ENCODE measurements at regions not wholly inside any gene's neighbourhood (a gene's known extent, or its start where the extent isn't known, plus 50 kb on each side); places are given as distances from the start of the nearest gene placed in this dataset.

DNA sequence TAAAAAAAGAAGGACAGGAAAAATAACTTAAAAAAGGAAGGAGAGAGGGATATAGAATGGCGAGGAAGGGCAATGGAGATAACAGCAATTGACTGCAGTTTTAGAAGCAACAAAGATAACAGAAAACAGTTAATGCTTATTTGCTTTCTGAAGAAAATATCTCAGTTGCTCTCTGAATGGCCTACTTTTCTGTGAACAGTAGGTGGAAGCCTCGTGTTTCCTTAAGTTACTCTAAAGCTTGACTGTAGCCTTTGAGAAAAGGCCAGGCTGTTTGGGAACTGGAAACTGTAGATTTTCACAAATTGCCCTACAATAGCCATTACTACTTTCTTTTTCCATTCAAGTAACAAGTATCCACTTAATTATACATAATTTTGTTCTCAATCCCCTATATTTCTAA, 404.5 kb downstream of the YTHDC2 start:
- no peak for DNase-seq

DNA sequence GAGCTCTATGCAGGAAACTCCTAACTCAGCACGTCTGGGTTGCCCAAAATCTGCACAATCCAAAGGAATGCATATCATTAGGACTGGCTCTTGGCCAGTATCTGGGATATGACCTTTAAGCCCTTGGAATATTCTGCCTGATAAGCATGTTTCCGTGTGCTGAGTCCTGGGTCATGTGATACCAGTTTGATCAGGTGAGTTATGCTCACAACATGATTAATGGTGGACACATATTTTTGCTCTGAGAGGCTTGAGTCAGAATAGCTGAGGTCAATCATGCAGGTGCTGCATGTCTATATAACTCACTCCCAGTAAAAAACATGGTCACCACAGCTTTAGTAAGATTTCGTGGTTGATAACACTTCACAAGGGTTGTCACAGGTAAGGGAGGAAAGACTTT, 408.8 kb downstream of the YTHDC2 start:
- DNase-seq, result no peak

DNA sequence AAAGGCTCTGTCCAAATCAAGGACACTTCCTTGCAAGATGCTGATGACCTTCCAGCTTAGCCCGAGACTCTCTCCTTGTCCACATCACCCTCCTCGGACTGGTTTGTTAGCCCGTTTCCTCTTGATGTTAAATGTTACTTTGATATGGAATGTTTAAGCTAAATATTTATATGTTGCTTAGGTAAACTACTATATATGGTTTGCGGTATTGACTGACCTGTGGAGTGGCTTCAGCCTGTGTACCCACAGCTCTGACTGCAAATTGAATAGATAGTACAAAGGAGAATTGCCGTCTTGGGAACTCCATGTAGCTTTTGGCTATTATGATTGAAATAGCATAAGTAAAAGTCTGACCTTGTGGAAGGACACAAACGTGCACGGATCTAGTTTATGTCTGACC, 422.0 kb downstream of the YTHDC2 start:
- no peak for DNase-seq

DNA sequence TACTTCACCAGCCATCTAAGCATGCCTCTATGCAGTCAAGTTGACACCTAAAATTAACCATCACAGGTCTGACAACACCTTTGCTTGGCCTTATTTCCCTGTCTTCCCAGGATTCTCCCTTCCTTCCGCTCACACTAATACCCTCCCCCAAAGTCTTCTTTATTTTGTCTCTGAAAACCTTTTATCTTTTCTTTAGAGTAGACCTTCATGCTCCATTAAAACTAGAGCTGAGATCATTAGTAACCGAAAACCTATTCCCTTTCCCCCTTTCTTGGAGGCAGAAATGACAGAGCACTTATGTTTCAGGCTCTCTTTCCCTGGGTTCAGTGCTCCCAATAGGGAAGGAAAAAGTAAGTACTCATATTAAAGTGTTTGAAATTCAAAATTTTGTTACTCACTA, 423.8 kb downstream of the YTHDC2 start:
- no peak for DNase-seq

DNA sequence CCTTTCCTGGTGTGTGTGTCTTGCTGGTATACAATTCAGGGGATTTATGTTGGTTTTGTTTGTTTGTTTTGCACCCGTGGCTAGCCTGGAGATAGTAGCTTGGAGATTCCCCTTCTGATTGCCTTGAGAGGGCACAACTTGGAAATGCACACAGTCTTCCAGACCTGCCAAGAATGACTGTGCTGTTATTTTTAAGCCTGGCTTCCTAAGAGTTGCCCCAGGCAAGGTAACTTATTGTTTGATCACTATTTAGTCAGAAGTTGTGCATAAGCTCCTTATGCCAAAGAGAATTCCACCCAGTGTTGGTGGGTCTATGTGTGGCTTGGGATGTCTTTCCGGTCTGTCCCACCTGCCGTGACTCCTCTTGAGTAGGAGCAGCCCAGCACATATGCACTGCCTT, 421.9 kb upstream of the KCNN2 start:
- DNase-seq, result no peak

DNA sequence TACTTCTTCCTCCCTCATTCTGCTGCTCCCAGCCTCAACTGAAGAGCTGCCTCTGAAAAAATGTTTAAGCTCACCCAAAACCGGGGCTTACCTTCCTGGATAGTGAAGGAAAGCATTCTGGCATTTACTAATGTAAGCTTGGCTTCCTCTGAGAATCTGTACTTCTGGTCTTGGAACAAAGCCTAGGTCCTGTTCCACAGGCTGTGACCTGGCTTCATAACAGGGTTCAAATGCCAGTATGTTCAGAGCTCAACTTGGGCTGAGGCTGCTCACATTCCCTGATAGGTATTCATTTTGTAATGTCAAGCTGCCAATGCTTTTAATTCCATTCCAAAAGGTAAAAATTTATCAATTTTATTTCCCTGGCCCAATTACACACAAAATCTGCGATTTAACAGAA, 411.7 kb upstream of the KCNN2 start:
- DNase-seq, result no peak

DNA sequence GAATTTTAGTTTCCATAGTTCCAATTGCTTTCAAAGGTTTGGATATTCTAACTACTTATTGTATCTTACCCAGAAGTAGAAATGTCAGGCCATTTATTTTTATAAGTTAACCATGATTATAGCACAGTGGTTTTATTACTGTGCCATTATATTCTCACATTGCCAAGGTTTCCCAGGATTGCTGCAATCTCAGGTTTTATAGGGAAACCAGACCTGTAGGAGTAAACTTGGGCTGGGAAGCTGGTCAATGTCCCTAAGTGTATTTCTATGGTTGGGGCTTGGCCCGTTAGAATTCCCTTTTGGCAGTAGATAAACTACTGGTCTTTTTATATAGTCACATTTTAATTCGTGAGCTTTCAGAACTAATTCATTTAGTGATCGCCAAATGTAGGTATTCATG, 396.6 kb upstream of the KCNN2 start:
- DNase-seq, result no peak

DNA sequence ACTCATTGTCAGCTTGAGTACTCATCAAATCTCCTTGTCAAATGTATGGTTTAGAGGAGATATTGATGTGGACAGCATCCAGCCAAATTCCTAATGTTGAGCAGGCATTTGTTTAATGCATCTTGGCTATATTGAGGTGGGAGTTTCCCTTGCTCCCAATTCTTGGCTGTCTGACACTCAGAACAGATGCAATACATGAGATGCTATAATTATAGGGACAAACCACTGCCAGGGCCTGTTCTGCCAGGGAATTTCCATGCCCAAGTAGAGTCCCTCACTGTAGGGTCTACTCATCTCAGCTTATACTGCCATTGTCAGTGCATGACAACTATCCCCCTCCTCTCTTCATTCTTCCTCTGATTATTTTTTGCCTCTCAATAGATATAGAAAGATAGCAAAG, 392.0 kb upstream of the KCNN2 start:
- no peak for DNase-seq

DNA sequence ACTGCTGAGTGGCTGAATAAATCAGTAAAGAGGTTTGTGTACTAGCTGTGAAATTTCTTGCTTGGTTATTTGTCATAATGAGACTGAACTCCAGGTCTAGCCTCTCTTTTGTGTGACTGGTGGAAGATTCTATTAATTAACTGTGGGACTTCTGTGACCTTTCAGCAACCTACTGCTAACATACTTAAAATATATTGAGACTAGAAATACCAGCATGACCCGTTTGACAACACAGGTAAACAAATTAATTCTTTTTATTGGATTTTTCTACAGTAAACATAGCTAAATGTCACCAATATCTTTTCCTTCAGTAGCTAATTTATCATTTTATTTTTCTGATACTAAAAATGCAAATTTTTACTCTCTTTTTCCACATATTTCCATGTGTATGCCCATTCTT, 390.4 kb upstream of the KCNN2 start:
- DNase-seq, result no peak

DNA sequence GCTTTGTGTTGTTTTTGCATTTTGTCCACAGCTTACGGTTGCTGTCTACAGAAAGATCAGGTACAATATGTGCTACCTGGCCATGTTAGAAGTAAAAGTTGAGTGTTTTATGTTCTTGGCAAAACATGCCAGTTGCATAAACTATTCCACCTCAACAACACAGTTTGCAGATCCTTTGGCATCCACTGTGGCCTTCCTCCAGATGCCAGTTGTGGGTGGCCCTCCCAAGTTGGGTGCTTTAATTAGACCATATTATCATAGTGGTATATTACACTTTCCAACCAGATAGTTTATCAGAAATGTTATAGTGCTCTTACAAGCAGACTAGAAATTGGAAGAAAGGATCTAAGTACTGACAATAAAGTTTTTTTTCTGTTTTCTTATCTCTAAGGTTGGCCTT, 386.9 kb upstream of the KCNN2 start:
- no peak for DNase-seq

DNA sequence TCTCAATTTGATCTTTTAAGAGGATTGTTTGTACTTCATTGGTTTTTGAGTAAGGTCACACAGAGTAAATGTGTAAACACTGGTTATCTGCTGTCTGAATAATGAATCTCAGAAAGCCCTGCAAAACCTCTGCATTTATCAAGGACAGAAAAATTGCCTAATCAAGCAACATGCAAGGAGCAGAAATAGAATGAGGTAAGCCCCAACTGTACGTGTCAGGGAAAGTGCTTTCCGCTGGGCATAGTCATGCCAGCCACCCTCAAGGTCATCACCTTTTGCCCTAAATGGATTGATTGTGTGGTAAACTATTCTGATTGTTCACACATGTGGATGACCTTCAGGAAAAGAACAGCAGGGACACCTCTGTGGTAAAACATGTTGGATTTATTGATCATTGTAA, 376.9 kb upstream of the KCNN2 start:
- DNase-seq, result no peak

DNA sequence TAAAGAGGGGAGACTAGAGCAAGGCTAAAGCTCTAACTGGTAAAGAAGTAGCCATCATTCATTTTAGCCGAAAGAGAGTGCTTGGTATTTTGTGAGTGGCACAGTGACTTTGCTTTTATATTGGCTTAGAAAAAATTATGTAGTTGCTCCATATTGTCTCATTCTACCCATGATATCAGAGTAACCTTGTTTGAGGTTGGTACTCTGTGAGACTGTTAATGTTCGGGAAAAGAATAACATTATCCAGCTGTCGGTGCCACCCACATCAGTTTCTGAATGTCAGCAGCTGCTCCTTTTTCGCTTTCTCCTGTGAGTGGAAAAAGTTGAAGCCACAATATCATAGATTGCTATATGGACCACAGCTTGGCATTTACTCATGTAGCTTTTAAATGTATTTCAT, 376.4 kb upstream of the KCNN2 start:
- no peak for DNase-seq

DNA sequence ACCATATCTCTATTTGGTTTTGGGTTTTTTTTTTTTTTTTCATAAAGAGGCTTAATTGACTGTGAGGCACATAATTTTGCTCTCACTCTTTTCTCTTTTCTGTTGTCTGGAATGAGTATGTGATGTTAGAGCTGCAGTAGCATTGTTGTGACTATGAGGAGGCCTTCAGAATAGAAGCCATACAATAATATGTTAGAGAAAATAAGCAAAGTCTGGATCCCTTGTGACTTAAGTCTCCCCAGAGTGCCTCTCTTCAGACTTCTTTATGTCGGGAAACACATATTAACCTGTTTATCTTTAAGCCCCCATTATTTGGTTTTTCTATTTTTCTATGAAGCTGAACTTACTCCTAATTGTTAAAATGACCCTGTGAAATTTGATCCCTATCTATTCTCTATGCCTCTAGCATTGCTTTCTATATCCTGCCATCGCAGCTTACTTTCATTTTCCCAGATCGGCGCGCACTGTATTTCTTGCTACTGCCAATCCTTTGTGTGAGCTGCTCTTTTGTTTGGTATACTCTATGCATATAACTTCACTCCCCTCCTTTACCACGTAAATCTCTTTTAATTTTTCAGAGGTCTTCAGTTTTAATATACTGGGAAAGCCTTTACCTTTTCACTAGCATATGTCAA, 372.5 kb upstream of the KCNN2 start:
- DNase-seq, result peak; percentile 6

DNA sequence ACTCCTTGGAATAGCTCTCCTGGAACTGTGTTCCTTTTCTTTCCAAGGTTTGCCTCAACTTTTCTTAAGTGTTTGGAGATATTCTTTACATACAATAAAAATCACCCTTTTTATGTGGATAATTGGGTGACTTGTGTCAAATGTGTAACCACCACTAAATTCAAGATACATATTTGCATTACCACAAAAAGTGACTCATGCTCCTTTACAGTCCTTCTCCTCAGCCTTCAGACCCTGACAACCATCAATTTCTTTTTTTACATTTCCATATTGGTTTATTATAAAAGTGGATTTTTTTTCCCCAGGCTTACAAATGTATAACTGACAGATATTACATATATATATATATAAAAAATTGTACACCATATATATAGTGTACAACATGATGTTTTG, 372.0 kb upstream of the KCNN2 start:
- no peak for DNase-seq

DNA sequence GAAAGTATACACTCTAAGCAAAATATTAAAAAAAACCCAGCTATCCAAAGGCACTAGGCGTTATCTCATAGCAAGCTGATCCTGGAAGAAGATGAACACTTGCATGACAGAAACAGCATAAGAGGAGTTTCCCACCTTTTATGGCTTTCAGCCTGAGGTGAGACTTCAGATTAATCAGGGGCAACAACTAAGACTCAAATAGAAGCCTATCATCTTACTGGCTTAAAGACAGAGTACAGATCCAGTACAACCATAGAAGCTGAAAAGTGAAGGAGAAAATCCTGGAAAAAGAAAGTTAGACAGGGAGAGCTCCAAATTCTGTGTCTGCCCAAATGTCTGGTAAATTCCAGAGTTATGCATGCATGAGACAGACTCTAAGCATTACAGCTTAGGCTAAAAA, 360.8 kb upstream of the KCNN2 start:
- no peak for DNase-seq

DNA sequence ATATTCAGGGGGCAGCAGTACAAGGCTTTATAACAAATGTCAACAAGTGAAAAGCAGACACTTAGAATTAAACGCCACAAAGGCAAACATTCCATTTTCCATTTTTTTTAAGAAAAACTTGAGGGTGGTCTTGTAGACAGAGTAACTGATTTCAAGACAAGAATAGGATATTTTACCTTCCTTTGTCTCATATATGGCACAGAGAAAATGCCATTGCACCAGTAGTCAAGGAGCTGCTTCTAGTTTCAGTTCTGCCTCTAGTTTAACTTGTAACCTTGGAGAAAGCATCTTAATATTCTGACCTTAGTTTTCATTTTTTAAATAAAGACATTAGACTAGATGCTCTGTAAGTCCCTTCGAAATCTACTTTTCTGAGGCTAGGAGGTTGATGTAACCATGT, 355.3 kb upstream of the KCNN2 start:
- no peak for DNase-seq

DNA sequence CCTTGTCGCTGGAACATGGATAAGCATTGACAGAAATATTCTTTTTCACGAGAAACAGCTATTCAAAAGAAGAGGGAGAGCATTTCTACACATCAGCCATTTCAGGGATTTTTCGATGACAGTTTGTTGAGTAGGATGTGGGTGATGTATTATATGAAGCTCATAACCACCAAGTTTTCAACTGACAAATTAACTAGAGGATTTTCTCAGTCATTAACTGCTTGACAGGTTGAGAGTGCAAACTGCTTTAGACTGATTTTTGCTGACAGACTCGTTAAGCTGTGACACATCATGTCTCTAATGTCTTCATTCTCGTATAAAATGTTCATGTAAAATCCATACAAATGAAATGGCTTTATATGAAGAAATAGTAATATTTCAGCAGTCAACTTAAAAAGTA, 354.2 kb upstream of the KCNN2 start:
- no peak for DNase-seq

DNA sequence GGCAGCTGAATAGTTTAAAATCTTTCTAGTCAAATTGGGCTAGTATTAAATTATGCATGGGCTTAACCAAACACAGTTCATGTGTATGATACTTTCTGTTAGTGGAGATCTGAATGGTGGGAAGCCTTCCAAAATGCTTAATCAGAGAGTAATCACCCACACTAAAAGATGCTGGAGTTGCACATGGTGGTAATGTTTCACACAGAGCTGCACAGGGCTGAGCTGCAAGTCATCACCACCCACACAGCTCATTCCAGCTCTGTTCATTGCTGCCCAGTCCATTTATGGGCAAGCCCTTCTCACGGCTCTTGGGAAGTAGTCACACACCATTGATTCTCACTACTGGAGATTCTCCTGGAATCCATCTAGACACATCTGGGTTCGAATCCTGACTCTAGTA, 351.5 kb upstream of the KCNN2 start:
- DNase-seq, result no peak

DNA sequence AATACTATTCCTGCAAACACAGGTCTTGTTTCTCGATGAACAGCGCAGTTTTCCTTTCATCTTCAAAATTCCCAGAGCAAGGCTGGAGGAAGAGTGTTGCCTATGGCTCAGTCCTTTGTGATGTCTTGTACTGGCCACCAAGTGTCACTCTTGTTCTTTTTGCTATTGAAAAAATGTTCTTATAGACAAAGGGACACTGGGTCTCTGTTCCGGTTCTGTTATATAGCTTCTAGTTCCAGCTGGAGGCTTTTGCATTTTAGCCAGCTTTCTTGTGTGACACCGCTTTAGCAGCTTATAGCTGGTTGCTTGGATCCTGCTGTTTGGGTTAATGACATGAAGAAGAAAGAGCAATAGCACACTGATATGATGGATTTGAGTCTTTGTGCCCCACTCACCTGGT, 343.7 kb upstream of the KCNN2 start:
- no peak for DNase-seq

DNA sequence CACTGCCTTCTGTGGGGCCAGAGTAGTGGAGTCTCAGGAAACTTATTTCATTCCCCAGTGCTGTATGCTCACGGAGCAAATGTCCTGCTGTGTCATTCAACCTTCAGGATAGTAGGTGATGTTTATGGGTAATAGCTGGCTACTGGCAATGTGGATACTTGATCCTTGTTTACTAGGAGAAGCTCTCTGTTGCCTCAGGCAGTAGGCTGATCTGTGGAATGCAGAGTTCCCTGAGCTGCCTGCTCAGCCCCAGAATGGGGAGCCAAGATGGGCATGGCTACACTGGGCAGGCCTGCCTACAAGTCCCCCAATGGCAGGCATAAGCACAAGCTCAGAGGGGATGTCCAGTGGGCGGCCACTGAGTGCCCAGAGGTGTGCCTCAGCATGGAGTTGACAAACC, 323.1 kb upstream of the KCNN2 start:
- DNase-seq, result no peak

DNA sequence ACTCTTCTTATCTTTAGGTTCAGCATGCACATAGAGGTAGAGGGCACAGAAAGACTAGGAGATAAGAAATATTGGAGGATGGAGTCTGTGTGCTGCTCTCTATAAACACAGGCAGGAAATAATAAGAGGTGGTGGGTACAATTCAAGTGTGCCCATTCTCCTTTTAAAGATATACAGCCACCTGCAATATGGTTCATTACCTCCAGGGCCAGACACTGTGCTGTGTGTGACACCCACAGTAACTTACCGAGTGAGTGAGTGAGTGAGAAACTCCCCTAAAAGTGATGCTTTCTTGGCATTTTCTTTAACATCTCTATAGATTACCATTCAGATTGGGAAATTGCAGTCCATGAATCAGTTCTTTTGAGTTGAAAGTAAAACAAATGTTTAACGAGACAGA, 311.8 kb upstream of the KCNN2 start:
- DNase-seq, result no peak

DNA sequence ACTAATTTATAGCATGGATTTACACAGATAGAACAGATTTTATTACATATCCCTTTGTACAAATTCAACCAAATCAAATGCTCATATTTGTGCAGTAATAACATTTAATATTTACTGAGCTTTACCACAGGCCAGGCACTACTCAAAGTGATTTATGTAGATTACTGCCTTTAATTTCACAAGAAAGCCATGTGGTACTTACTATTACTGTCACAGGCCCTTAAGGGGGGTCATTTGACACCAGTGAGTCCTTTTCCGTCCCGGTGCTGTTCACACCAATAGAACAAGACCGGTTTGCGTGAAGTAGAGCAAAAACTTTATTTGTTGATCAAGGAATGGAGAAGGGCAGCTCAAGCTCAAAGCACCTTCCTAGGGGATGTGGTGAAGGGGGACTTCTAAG, 308.5 kb upstream of the KCNN2 start:
- DNase-seq, result no peak

DNA sequence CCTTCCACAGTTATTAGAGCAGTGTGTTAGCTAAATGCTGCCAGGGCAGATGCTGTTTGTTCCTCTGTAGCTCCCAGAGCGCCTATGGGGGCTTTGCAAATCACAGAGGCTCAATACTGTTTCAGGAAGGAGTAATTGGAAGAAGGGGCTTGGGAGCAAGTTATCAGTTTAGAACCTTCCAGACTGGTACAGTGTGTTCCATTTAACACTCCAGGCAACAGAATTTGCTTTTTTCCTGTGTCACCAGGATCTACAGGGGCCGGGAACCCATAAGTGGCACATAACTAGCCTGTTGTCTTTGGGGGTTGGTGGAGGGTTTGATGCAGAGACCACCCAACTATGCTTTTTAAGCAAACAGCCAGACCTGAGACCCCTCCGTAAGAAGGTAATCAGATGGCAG, 307.3 kb upstream of the KCNN2 start:
- DNase-seq, result no peak

DNA sequence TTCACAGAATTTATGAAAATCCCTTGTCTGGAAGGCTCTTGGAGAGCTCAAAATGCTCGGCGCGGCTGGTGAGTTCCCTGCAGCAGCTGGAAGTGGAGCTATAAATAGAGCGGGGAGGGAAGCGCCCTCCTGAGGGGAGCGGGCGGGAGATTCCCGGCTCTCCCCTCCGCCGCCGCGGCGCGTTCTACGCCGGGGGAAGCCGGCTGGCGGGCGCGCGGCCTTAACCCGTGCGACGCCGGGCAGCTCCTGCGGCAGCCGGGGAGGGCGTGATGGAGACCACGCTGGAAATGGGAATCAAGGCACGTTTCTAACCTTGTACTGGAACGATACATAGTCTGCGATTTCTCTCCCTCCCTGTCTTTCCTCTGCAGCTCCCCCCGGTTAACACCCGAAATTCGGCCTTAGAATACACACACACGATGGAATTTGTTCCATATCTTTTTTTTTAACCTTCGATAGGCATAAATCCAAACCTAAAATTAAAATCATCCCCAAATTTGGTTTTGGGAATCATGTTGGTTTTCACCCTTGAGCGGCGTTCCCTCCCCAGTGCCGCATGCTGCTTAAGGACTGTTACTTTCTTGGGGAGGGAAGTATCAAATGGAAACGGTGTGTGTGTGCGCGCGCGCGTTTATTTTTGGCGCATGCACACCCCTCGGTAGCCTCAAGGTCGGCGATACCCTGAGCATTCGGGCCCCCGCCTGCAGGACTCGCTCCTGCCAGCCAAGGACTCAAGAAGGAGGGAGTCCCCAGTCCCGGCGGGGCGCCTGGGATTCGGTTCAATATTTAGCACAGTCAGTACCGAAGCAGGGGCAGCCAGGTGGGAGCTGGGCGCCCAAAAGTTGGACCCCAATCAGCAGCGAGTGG, 306.3 kb upstream of the KCNN2 start:
- DNase-seq, result peak; percentile 23

DNA sequence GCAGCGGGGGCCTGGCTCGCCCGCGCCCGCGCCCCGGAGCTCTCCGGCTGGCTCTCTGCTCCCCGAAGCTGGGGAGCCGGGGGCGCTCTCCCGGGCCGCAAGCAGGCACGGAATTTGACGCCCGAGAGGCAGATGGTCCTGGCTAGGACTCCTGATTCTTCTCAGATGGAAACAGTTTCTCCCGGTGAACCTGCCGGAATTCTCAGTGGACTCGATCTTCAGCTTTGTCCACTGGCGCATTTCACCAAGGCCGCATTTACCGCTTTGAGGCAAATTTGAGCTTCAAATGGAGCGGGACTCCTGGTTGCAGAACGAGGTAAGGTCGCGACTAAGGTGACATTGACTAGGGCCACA, 305.7 kb upstream of the KCNN2 start:
- no peak for DNase-seq
